ENCODE measurements at regions not wholly inside any gene's neighbourhood (a gene's known extent, or its start where the extent isn't known, plus 50 kb on each side); places are given as distances from the start of the nearest gene placed in this dataset.

- no peak for TF ChIP-seq CTCF (IDR thresholded peaks at IDR 0.05)
- no peak for ATAC-seq (ENCODE audit: low FRiP score)
- DNase-seq (ENCODE audit: low spot score) = no peak
Observed at GRCh38 chr2:134122610-134123009, 131.3 kb upstream of the MGAT5 start.

GRCh38 chr2:134123332-134123731, 130.5 kb upstream of the MGAT5 start:
- DNase-seq (ENCODE audit: low spot score) (no peak), ATAC-seq (ENCODE audit: low FRiP score) (no peak)
- TF ChIP-seq CTCF (IDR thresholded peaks at IDR 0.05) = no peak

GRCh38 chr2:134124047-134124753, 129.7 kb upstream of the MGAT5 start:
- ATAC-seq (ENCODE audit: low FRiP score) (no peak), DNase-seq (ENCODE audit: low spot score) (no peak)
- no peak for TF ChIP-seq CTCF (IDR thresholded peaks at IDR 0.05)

GRCh38 chr2:134127496-134127895, 126.4 kb upstream of the MGAT5 start:
- TF ChIP-seq CTCF (IDR thresholded peaks at IDR 0.05) = no peak
- no peak for DNase-seq (ENCODE audit: low spot score)
- no peak for ATAC-seq (ENCODE audit: low FRiP score)

GRCh38 chr2:134128746-134129145, 125.1 kb upstream of the MGAT5 start:
- ATAC-seq (ENCODE audit: low FRiP score) = no peak
- DNase-seq (ENCODE audit: low spot score) = no peak
- no peak for TF ChIP-seq CTCF (IDR thresholded peaks at IDR 0.05)

- ATAC-seq (ENCODE audit: low FRiP score) (no peak), DNase-seq (ENCODE audit: low spot score) (no peak)
- no peak for TF ChIP-seq CTCF (IDR thresholded peaks at IDR 0.05)
Observed at GRCh38 chr2:134129900-134130537, 123.9 kb upstream of the MGAT5 start.

Measured in omental fat pad (tissue), 3 donors.